GM21367 (cell line): ENCODE measurements at regions not wholly inside any gene's neighbourhood (a gene's known extent, or its start where the extent isn't known, plus 50 kb on each side); places are given as distances from the start of the nearest gene placed in this dataset.

Source experiments
- ATAC-seq: cut with Tn5 transposase; IDR thresholded peaks from one replicate; pipeline ENCODE4 v1.9.1; 2021; ENCODE audit not compliant: unreplicated experiment

GRCh38 chr9:107431461-107431860 is 58.1 kb downstream of the KLF4 start:
- ATAC-seq = no peak

GRCh38 chr9:107430071-107430470 is 59.5 kb downstream of the KLF4 start:
- no peak for ATAC-seq

GRCh38 chr9:107426126-107426525 is 63.4 kb downstream of the KLF4 start:
- ATAC-seq = no peak

GRCh38 chr9:107425101-107426025 is 64.2 kb downstream of the KLF4 start:
- ATAC-seq = peak; percentile 94

GRCh38 chr9:107423540-107423939 is 66.0 kb downstream of the KLF4 start:
- no peak for ATAC-seq

- peak; percentile 65 for ATAC-seq
Measured at GRCh38 chr9:107422189-107423185, 67.1 kb downstream of the KLF4 start.

- no peak for ATAC-seq
Measured at GRCh38 chr9:107410420-107410819, 79.1 kb downstream of the KLF4 start.

- ATAC-seq = no peak
Measured at GRCh38 chr9:107409581-107410389, 79.8 kb downstream of the KLF4 start.

- ATAC-seq = no peak
Measured at GRCh38 chr9:107407675-107408074, 81.9 kb downstream of the KLF4 start.

- ATAC-seq = no peak
Measured at GRCh38 chr9:107405511-107405910, 84.1 kb downstream of the KLF4 start.

- no peak for ATAC-seq
Measured at GRCh38 chr9:107404736-107405135, 84.8 kb downstream of the KLF4 start.

GRCh38 chr9:107404161-107404560 is 85.4 kb downstream of the KLF4 start:
- no peak for ATAC-seq

GRCh38 chr9:107397076-107398044 is 92.2 kb downstream of the KLF4 start:
- ATAC-seq = no peak

GRCh38 chr9:107394264-107394663 is 95.3 kb downstream of the KLF4 start:
- no peak for ATAC-seq

- ATAC-seq = no peak
Measured at GRCh38 chr9:107390778-107391177, 98.8 kb downstream of the KLF4 start.

GRCh38 chr9:107390279-107390678 is 99.3 kb downstream of the KLF4 start:
- ATAC-seq = no peak

GRCh38 chr9:107389617-107390071 is 99.9 kb downstream of the KLF4 start:
- no peak for ATAC-seq

GRCh38 chr9:107388890-107389289 is 100.7 kb downstream of the KLF4 start:
- ATAC-seq = no peak

- ATAC-seq = no peak
Measured at GRCh38 chr9:107387409-107387808, 102.2 kb downstream of the KLF4 start.
